Esophagus squamous epithelium (tissue), 4 donors: ENCODE measurements at regions not wholly inside any gene's neighbourhood (a gene's known extent, or its start where the extent isn't known, plus 50 kb on each side); places are given as distances from the start of the nearest gene placed in this dataset.

ENCODE experiments used
- CTCF ChIP-seq, 6 experiments: fragments of 450-650 bp in 4 of 6; fragments of 200-600 bp in 2 of 6; sonication (generic) in 2 of 6; IDR thresholded peaks; one replicate each; pipeline ENCODE4 v1.5.1; 2016 to 2019; ENCODE audit warnings: antibody characterized with exemption in 6 of 6, mild to moderate bottlenecking in 4 of 6, moderate library complexity in 4 of 6
- POLR2A ChIP-seq, 4 donors: fragments of 450-650 bp; IDR thresholded peaks; one replicate each; pipeline ENCODE4 v1.6.1; 2017; ENCODE audit warnings: antibody characterized with exemption in 4 of 4, mild to moderate bottlenecking in 4 of 4, moderate library complexity in 3 of 4

- no peak for TF ChIP-seq CTCF (IDR thresholded peaks at IDR 0.05)
- TF ChIP-seq POLR2A (IDR thresholded peaks at IDR 0.05): no peak
Observed at GRCh38 chr13:105545811-105546210, 989.7 kb downstream of the EFNB2 start.
